NCI-H1105 (cell line): ENCODE measurements at regions not wholly inside any gene's neighbourhood (a gene's known extent, or its start where the extent isn't known, plus 50 kb on each side); places are given as distances from the start of the nearest gene placed in this dataset.

Experiments used
- DNase-seq: peaks from one replicate; lab custom pipeline; 2025; lab: John Stamatoyannopoulos, UW

GRCh38 chr14:66420251-66421006, 65.7 kb upstream of the CCDC196 start:
- no peak for DNase-seq

- DNase-seq: no peak
These were observed 63.9 kb upstream of the CCDC196 start for GRCh38 chr14:66421990-66422946.

DNA sequence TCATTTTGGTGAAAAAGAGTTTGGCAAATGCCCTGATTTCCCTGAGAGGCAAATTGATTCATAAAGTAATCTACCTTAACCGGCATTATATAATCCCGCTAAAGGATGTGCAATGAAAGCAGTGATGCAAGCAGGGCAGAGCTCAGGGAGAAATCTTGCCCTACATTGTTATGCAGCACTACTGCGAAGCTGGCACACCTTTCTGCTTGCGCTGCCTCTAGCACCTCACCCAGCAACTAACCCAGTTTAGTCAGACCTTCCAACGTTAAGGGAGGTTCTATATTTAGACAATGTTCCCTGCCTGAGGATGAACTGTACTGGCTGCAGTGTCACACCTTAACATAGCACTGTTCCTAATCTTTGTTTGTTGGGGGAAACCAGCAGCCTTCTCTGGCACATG, 60.8 kb upstream of the CCDC196 start:
- no peak for DNase-seq

GRCh38 chr14:66426451-66426850, 59.7 kb upstream of the CCDC196 start:
- DNase-seq: no peak

- no peak for DNase-seq
These were observed 53.8 kb upstream of the CCDC196 start for GRCh38 chr14:66432334-66432733.

- no peak for DNase-seq
These were observed 51.7 kb upstream of the CCDC196 start for GRCh38 chr14:66434464-66434863.

DNA sequence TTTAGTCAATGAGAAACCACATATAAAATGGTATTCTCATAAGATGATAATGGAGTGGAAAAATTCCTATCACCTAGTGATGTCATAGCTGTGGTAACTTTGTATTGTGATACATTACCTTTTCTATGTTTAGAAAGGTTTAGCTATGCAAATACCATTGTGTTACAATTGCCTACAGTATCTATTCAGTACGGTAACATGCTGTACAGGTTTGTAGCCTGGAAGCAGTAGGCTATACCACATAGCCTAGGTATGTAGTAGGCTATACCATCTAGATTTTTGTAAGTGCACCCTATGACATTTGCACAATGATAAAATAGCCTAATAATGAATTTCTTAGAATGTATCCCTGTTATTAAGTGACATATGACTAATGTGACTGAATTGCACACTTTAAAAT, 50.5 kb upstream of the CCDC196 start:
- no peak for DNase-seq
